Tibial nerve (tissue), 4 donors: ENCODE measurements at regions not wholly inside any gene's neighbourhood (a gene's known extent, or its start where the extent isn't known, plus 50 kb on each side); places are given as distances from the start of the nearest gene placed in this dataset.

Experiments
- CTCF ChIP-seq, 5 experiments: fragments of 200-600 bp in 3 of 5; fragments of 450-650 bp in 2 of 5; sonication (generic) in 3 of 5; IDR thresholded peaks; one replicate each; pipeline ENCODE4 v1.5.1; 2016 to 2019; ENCODE audit warnings: antibody characterized with exemption in 5 of 5, mild to moderate bottlenecking in 3 of 5, moderate library complexity in 2 of 5
- EP300 ChIP-seq, 2 donors: sonication (generic); formaldehyde crosslinking; IDR thresholded peaks; one replicate each; pipeline ENCODE4 v1.6.1; 2017; ENCODE audit warnings: antibody characterized with exemption in 2 of 2, mild to moderate bottlenecking in 1 of 2
- POLR2A ChIP-seq, 2 donors: fragments of 450-650 bp; IDR thresholded peaks; one replicate each; pipeline ENCODE4 v1.6.1; 2017; ENCODE audit warnings: antibody characterized with exemption in 2 of 2, mild to moderate bottlenecking in 2 of 2, moderate library complexity in 2 of 2

GRCh38 chr3:132787616-132788300 is 65.5 kb upstream of the NPHP3 start:
- TF ChIP-seq CTCF (IDR thresholded peaks at IDR 0.05): no peak
- no peak for TF ChIP-seq EP300 (IDR thresholded peaks at IDR 0.05)
- no peak for TF ChIP-seq POLR2A (IDR thresholded peaks at IDR 0.05)
